HCT116 (cell line): ENCODE measurements at regions not wholly inside any gene's neighbourhood (a gene's known extent, or its start where the extent isn't known, plus 50 kb on each side); places are given as distances from the start of the nearest gene placed in this dataset.

Experiments
- ATAC-seq: fragments of 200-7000 bp; cut with Tn5 transposase; 2 replicates; pipeline ENCODE4 v1.9.1; 2020; ENCODE audit warnings: mild to moderate bottlenecking, moderate library complexity
- BruUV-seq: library from RNA; stranded (reverse); fragments of 400-500 nt; replicated peaks from 2 replicates; lab custom pipeline; 2021; lab: Mats Ljungman, UMichigan
- CTCF ChIA-PET: fragments of 300-600 bp; sonication (Branson Sonifier 250); formaldehyde crosslinking; loops from one replicate; lab custom pipeline; 2021; ENCODE audit warnings: antibody characterized with exemption; lab: Charles Lee
- POLR2A ChIA-PET: fragments of 300-600, 350-600 bp; sonication (Branson Sonifier 250); formaldehyde crosslinking; loops from one replicate; lab custom pipeline; 2021; ENCODE audit warnings: antibody characterized with exemption; lab: Charles Lee
- RAD21 ChIA-PET, 2 experiments: fragments of 300-600 bp; sonication (Branson Sonifier 250); formaldehyde crosslinking; loops; one replicate each; lab custom pipeline; 2023; ENCODE audit warnings: low total read pairs in 2 of 2; ENCODE audit not compliant: uncharacterized antibody in 2 of 2, unreplicated experiment in 2 of 2, low non-redundant PET in 1 of 2; lab: Charles Lee
- DNase-seq: peaks from one replicate; pipeline ENCODE4 v3.0.0-alpha.2; 2010; ENCODE audit warnings: low read depth, low spot score
- H2AFZ ChIP-seq: fragments of 200-600 bp; shearing (Covaris generic), sonication (generic); 2 replicates; pipeline ENCODE4 v1.6.1; 2017; ENCODE audit warnings: low read depth, mixed run types, mixed read lengths, antibody characterized with exemption, low read length; ENCODE audit not compliant: poor library complexity, severe bottlenecking
- H3K27ac ChIP-seq: 2 replicates; pipeline ENCODE4 v1.5.1; 2012; ENCODE audit warnings: low read depth, low read length
- H3K27me3 ChIP-seq: fragments of 200-600 bp; sonication (generic); 2 replicates; pipeline ENCODE4 v1.6.1; 2016; ENCODE audit warnings: mixed run types, low read length, mixed read lengths; ENCODE audit not compliant: insufficient read depth
- H3K36me3 ChIP-seq, 2 experiments: fragments of 200-500 bp in 1 of 2; fragments of 200-600 bp in 1 of 2; sonication (Bioruptor generic) in 1 of 2; sonication (generic) in 1 of 2; 2 replicates each; pipeline versions ENCODE4 v1.5.1 to v1.6.1; 2014 to 2016; ENCODE audit warnings: low read length in 2 of 2, inconsistent platforms in 1 of 2, mixed read lengths in 1 of 2, mixed run types in 1 of 2; ENCODE audit not compliant: insufficient read depth in 2 of 2, control insufficient read depth in 1 of 2
- H3K4me1 ChIP-seq, 2 experiments: fragments of 200-600 bp in 1 of 2; sonication (generic) in 1 of 2; 2 replicates each; pipeline versions ENCODE4 v1.5.1 to v1.6.1; 2012 to 2017; ENCODE audit warnings: low read length in 2 of 2, inconsistent platforms in 1 of 2, mild to moderate bottlenecking in 1 of 2, mixed read lengths in 1 of 2, mixed run types in 1 of 2, moderate library complexity in 1 of 2; ENCODE audit not compliant: insufficient read depth in 2 of 2, control insufficient read depth in 1 of 2
- H3K4me2 ChIP-seq: fragments of 200-600 bp; sonication (generic); 2 replicates; pipeline ENCODE4 v1.6.1; 2017; ENCODE audit warnings: mixed run types, low read length, mixed read lengths
- H3K4me3 ChIP-seq, 2 experiments: fragments of 200-600 bp in 1 of 2; sonication (generic) in 1 of 2; replicated peaks in 1 of 2; 2 replicates each; pipeline ENCODE4 v1.5.1; 2011 to 2016; ENCODE audit warnings: low read length in 2 of 2, control low read depth in 1 of 2, low read depth in 1 of 2, mild to moderate bottlenecking in 1 of 2, mixed read lengths in 1 of 2, mixed run types in 1 of 2
- H3K79me2 ChIP-seq: fragments of 200-600 bp; sonication (generic); 2 replicates; pipeline ENCODE4 v1.6.1; 2017; ENCODE audit warnings: mild to moderate bottlenecking, mixed run types, low read length, moderate library complexity, mixed read lengths; ENCODE audit not compliant: insufficient read depth
- H3K9ac ChIP-seq: fragments of 200-600 bp; sonication (generic); 2 replicates; pipeline ENCODE4 v1.6.1; 2016; ENCODE audit warnings: low read length, mixed read lengths
- H3K9me2 ChIP-seq: fragments of 200-600 bp; sonication (generic), shearing (Covaris generic); 2 replicates; pipeline ENCODE4 v1.6.1; 2017; ENCODE audit warnings: mixed run types, mild to moderate bottlenecking, moderate library complexity; ENCODE audit not compliant: insufficient read depth
- H3K9me3 ChIP-seq, 2 experiments: fragments of 200-500 bp in 1 of 2; fragments of 200-600 bp in 1 of 2; sonication (Bioruptor generic) in 1 of 2; sonication (generic) in 1 of 2; 2 replicates each; pipeline ENCODE4 v1.6.1; 2014 to 2017; ENCODE audit warnings: low read length in 2 of 2, mixed read lengths in 2 of 2, inconsistent platforms in 1 of 2, low read depth in 1 of 2, mild to moderate bottlenecking in 1 of 2, mixed run types in 1 of 2, moderate library complexity in 1 of 2; ENCODE audit not compliant: control insufficient read depth in 1 of 2, insufficient read depth in 1 of 2
- H4K20me1 ChIP-seq: fragments of 200-600 bp; sonication (generic), shearing (Covaris generic); 2 replicates; pipeline ENCODE4 v1.6.1; 2017; ENCODE audit warnings: mixed run types, mild to moderate bottlenecking, moderate library complexity; ENCODE audit not compliant: insufficient read depth
- CEBPB ChIP-seq: IDR thresholded peaks from 2 replicates; pipeline ENCODE4 v1.6.1; 2012; ENCODE audit warnings: low read depth
- CTCF ChIP-seq, 3 experiments: fragments of 200-600 bp in 1 of 3; sonication (generic) in 1 of 3; IDR thresholded peaks in 2 of 3; conservative IDR thresholded peaks in 1 of 3; 2 replicates each; pipeline ENCODE4 v1.5.1; 2012 to 2017; ENCODE audit warnings: low read depth in 2 of 3, low read length in 2 of 3, antibody characterized with exemption in 1 of 3, borderline replicate concordance in 1 of 3, control low read depth in 1 of 3, mild to moderate bottlenecking in 1 of 3, mixed read lengths in 1 of 3, mixed run types in 1 of 3, moderate library complexity in 1 of 3; ENCODE audit not compliant: insufficient read depth in 1 of 3
- EGR1 ChIP-seq: IDR thresholded peaks from 2 replicates; pipeline ENCODE4 v1.6.1; 2012; ENCODE audit warnings: low read depth
- ELF1 ChIP-seq: IDR thresholded peaks from 2 replicates; pipeline ENCODE4 v1.6.1; 2012; ENCODE audit warnings: low read depth, borderline replicate concordance
- FOSL1 ChIP-seq: IDR thresholded peaks from 2 replicates; pipeline ENCODE4 v1.6.1; 2012; ENCODE audit warnings: low read depth
- MAX ChIP-seq: IDR thresholded peaks from 2 replicates; pipeline ENCODE4 v1.6.1; 2012
- POLR2AphosphoS5 ChIP-seq: IDR thresholded peaks from 2 replicates; pipeline ENCODE4 v1.6.1; 2011; ENCODE audit warnings: mild to moderate bottlenecking, low read depth, low read length, moderate library complexity
- RAD21 ChIP-seq: IDR thresholded peaks from 2 replicates; pipeline ENCODE4 v1.6.1; 2012; ENCODE audit warnings: low read depth, mild to moderate bottlenecking
- SP1 ChIP-seq: IDR thresholded peaks from 2 replicates; pipeline ENCODE4 v1.6.1; 2012; ENCODE audit warnings: low read depth
- SRF ChIP-seq: IDR thresholded peaks from 2 replicates; pipeline ENCODE4 v1.6.1; 2012; ENCODE audit warnings: low read depth
- YY1 ChIP-seq: IDR thresholded peaks from 2 replicates; pipeline ENCODE4 v1.6.1; 2011; ENCODE audit warnings: low read length, low read depth, moderate library complexity, mild to moderate bottlenecking; ENCODE audit not compliant: insufficient replicate concordance; ENCODE audit errors: extremely low read depth
- ZFX ChIP-seq: fragments of 450-650 bp; IDR thresholded peaks from 2 replicates; pipeline ENCODE4 v1.6.1; 2017
- ZNF274 ChIP-seq: fragments of 200-500 bp; sonication (Bioruptor generic); IDR thresholded peaks from 2 replicates; pipeline ENCODE4 v1.6.1; 2014; ENCODE audit warnings: mild to moderate bottlenecking, low read depth, low read length, inconsistent platforms
- intact Hi-C: fragments of 100-400 bp; cut with micrococcal nuclease; formaldehyde crosslinking; loops from 2 replicates; pipeline ENCODE4 v1.10.0; 2022

- Histone ChIP-seq H3K9me2 (no peaks in the 10 kb centered on the region), H3K9ac (no peak overlapping the region), H3K36me3 (no peaks in the 10 kb centered on the region), H3K79me2 (no peaks in the 10 kb centered on the region), H3K4me2 (no peak overlapping the region), H2AFZ (no peak overlapping the region), H3K27me3 (peaks cover 47% of the 10 kb centered on the region), H3K27ac (no peak overlapping the region), H3K9me3 (no peaks in the 10 kb centered on the region), H3K4me1 (no peaks in the 10 kb centered on the region), H3K4me3 (no peak overlapping the region), H4K20me1 (no peaks in the 10 kb centered on the region)
- no peak for TF ChIP-seq EGR1
- no peak for TF ChIP-seq YY1
- TF ChIP-seq ELF1, result no peak
- TF ChIP-seq SRF, result no peak
- no peak for TF ChIP-seq FOSL1
- TF ChIP-seq ZNF274, result no peak
- no peak for TF ChIP-seq RAD21
- ATAC-seq (no peak), DNase-seq (no peak)
- no TSS peak for BruUV-seq
- ChIA-PET POLR2A (no interaction called here), RAD21 (no interaction called here), CTCF (no interaction called here)
- intact Hi-C loops, result no loop called here
Measured at GRCh38 chr2:176985871-176986270, 226.7 kb upstream of the HNRNPA3 start.

- H3K27ac ChIP-seq, result no peak overlapping the region
- H3K79me2 ChIP-seq, result no peaks in the 10 kb centered on the region
- no peaks in the 10 kb centered on the region for H3K36me3 ChIP-seq
- no peaks in the 10 kb centered on the region for H3K9me3 ChIP-seq
- POLR2A ChIA-PET, result no interaction called here
- TF ChIP-seq CEBPB (no peak), ZFX (no peak), MAX (no peak), EGR1 (no peak), SP1 (no peak), CTCF (IDR thresholded peaks at IDR 0.05 in 2 of 3, conservative IDR thresholded peaks at IDR 0.05 in 1 of 3; ENCODE audit: borderline replicate concordance in 1 of 3, insufficient read depth in 1 of 3, low read depth in 2 of 3, low read length in 2 of 3) (no peak), SRF (no peak), POLR2AphosphoS5 (no peak)
- intact Hi-C loops, result no loop called here
- CTCF ChIA-PET, result no interaction called here
- no peak for DNase-seq
- H2AFZ ChIP-seq, result no peak overlapping the region
- H3K4me3 ChIP-seq, result no peak overlapping the region
- RAD21 ChIA-PET, result no interaction called here
- no peak overlapping the region for H3K4me2 ChIP-seq
- H3K27me3 ChIP-seq, result peaks cover 43% of the 10 kb centered on the region
- no peak overlapping the region for H3K9ac ChIP-seq
- no peaks in the 10 kb centered on the region for H3K9me2 ChIP-seq
- no peaks in the 10 kb centered on the region for H4K20me1 ChIP-seq
- BruUV-seq, result no TSS peak
- ATAC-seq, result no peak
- no peaks in the 10 kb centered on the region for H3K4me1 ChIP-seq
Measured at GRCh38 chr2:176986487-176986886, 226.1 kb upstream of the HNRNPA3 start.
